ENCODE measurements at regions not wholly inside any gene's neighbourhood (a gene's known extent, or its start where the extent isn't known, plus 50 kb on each side); places are given as distances from the start of the nearest gene placed in this dataset.

DNA sequence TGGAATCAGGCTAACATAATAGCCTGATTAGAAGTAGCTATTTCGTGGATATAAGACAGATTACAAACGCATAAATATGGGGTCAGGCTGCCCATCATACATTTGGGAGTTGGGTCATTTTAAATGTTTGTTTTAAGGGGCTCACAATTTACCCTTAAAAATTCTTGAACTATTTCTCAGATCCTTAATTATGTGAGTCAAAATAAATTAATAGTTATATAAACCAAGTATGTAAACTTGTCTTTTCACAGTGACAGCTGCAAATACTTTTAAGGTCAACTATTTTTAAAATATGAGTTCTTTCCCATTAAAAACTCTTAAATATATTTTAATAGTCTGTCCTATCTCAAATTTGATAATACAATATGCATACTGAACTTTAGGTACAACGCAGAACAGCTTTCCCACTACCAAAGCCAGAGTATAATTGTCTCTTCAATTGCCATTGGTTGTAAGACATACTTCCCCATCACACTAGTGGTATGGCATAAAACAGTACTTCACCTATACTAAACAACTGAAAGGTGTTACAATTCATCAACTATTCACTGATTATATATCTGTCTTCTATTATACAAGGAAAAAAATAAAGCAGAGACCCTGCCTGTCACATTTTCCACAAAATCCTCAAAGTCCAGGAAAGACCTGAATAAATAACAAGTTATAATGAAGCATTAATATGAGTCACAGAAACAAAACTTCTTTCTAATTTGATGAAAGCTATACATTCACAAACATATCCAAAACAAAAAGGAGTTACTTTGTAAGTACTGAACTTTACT, 80.8 kb upstream of the COL21A1 start:
- Histone ChIP-seq H3K23ac (ENCODE audit: low read length) (no peak overlapping the region), H3K4ac (ENCODE audit: low read depth, low read length) (no peak overlapping the region), H2AK5ac (ENCODE audit: low read length) (no peak overlapping the region), H3K56ac (ENCODE audit: low read length) (no peak overlapping the region), H3K79me1 (ENCODE audit: low read length) (no peaks in the 10 kb centered on the region), H3K36me3 (ENCODE audit: control insufficient read depth, insufficient read depth, low read length) (no peaks in the 10 kb centered on the region), H2BK120ac (ENCODE audit: low read depth, low read length) (no peak overlapping the region), H3K4me1 (ENCODE audit: control insufficient read depth, low read depth, low read length) (no peaks in the 10 kb centered on the region), H3K27me3 (ENCODE audit: insufficient read depth, low read length, poor library complexity) (no peaks in the 10 kb centered on the region), H3K79me2 (ENCODE audit: control insufficient read depth, insufficient read depth, low read length) (no peaks in the 10 kb centered on the region), H2BK5ac (ENCODE audit: low read length) (no peak overlapping the region), H3K9ac (ENCODE audit: low read length) (no peak overlapping the region), H4K5ac (ENCODE audit: low read length) (no peak overlapping the region), H3K4me3 (ENCODE audit: low read length) (no peak overlapping the region), H3K4me2 (ENCODE audit: low read length) (no peak overlapping the region), H3K18ac (ENCODE audit: low read length) (no peak overlapping the region), H4K8ac (ENCODE audit: low read depth, low read length) (no peak overlapping the region), H3K27ac (ENCODE audit: low read depth, low read length) (no peak overlapping the region), H2BK15ac (replicated peaks; ENCODE audit: low read depth) (no peak overlapping the region)
- WGBS (ENCODE audit: extremely low coverage, insufficient coverage, low lambda C conversion rate), result no CpG with 5 or more reads among the region's 3 CpGs
- DNase-seq, result no peak

- Histone ChIP-seq H3K9ac (ENCODE audit: low read length) (no peak overlapping the region), H2BK120ac (ENCODE audit: low read depth, low read length) (no peak overlapping the region), H4K5ac (ENCODE audit: low read length) (no peak overlapping the region), H3K27ac (ENCODE audit: low read depth, low read length) (no peak overlapping the region), H3K4me1 (ENCODE audit: control insufficient read depth, low read depth, low read length) (no peaks in the 10 kb centered on the region), H3K56ac (ENCODE audit: low read length) (no peak overlapping the region), H4K8ac (ENCODE audit: low read depth, low read length) (no peak overlapping the region), H3K18ac (ENCODE audit: low read length) (no peak overlapping the region), H2BK5ac (ENCODE audit: low read length) (no peak overlapping the region), H3K79me2 (ENCODE audit: control insufficient read depth, insufficient read depth, low read length) (no peaks in the 10 kb centered on the region), H3K4me3 (ENCODE audit: low read length) (no peak overlapping the region), H3K79me1 (ENCODE audit: low read length) (no peaks in the 10 kb centered on the region), H2BK15ac (replicated peaks; ENCODE audit: low read depth) (no peak overlapping the region), H3K4ac (ENCODE audit: low read depth, low read length) (no peak overlapping the region), H3K27me3 (ENCODE audit: insufficient read depth, low read length, poor library complexity) (no peaks in the 10 kb centered on the region), H3K23ac (ENCODE audit: low read length) (no peak overlapping the region), H2AK5ac (ENCODE audit: low read length) (no peak overlapping the region), H3K4me2 (ENCODE audit: low read length) (no peak overlapping the region), H3K36me3 (ENCODE audit: control insufficient read depth, insufficient read depth, low read length) (no peaks in the 10 kb centered on the region)
- no CpG with 5 or more reads among the region's 6 CpGs for WGBS (ENCODE audit: extremely low coverage, insufficient coverage, low lambda C conversion rate)
- no peak for DNase-seq
Measured at GRCh38 chr6:56324396-56324795, 77.0 kb upstream of the COL21A1 start.

GRCh38 chr6:56318851-56319250, 71.5 kb upstream of the COL21A1 start:
- Histone ChIP-seq H3K4ac (ENCODE audit: low read depth, low read length) (no peak overlapping the region), H3K79me2 (ENCODE audit: control insufficient read depth, insufficient read depth, low read length) (no peaks in the 10 kb centered on the region), H3K9ac (ENCODE audit: low read length) (no peak overlapping the region), H2BK120ac (ENCODE audit: low read depth, low read length) (no peak overlapping the region), H3K4me3 (ENCODE audit: low read length) (no peak overlapping the region), H3K4me2 (ENCODE audit: low read length) (no peak overlapping the region), H3K27ac (ENCODE audit: low read depth, low read length) (no peak overlapping the region), H2AK5ac (ENCODE audit: low read length) (no peak overlapping the region), H3K23ac (ENCODE audit: low read length) (no peak overlapping the region), H3K79me1 (ENCODE audit: low read length) (no peaks in the 10 kb centered on the region), H3K27me3 (ENCODE audit: insufficient read depth, low read length, poor library complexity) (no peaks in the 10 kb centered on the region), H3K4me1 (ENCODE audit: control insufficient read depth, low read depth, low read length) (no peaks in the 10 kb centered on the region), H2BK15ac (replicated peaks; ENCODE audit: low read depth) (no peak overlapping the region), H2BK5ac (ENCODE audit: low read length) (no peak overlapping the region), H3K18ac (ENCODE audit: low read length) (no peak overlapping the region), H3K36me3 (ENCODE audit: control insufficient read depth, insufficient read depth, low read length) (no peaks in the 10 kb centered on the region), H4K5ac (ENCODE audit: low read length) (no peak overlapping the region), H4K8ac (ENCODE audit: low read depth, low read length) (no peak overlapping the region), H3K56ac (ENCODE audit: low read length) (no peak overlapping the region)
- no CpG with 5 or more reads among the region's 2 CpGs for WGBS (ENCODE audit: extremely low coverage, insufficient coverage, low lambda C conversion rate)
- no peak for DNase-seq

- Histone ChIP-seq H4K8ac (ENCODE audit: low read depth, low read length) (no peak overlapping the region), H3K9ac (ENCODE audit: low read length) (no peak overlapping the region), H2BK120ac (ENCODE audit: low read depth, low read length) (no peak overlapping the region), H2BK5ac (ENCODE audit: low read length) (no peak overlapping the region), H3K4me2 (ENCODE audit: low read length) (no peak overlapping the region), H3K56ac (ENCODE audit: low read length) (no peak overlapping the region), H3K18ac (ENCODE audit: low read length) (no peak overlapping the region), H3K4me3 (ENCODE audit: low read length) (no peak overlapping the region), H3K4me1 (ENCODE audit: control insufficient read depth, low read depth, low read length) (no peaks in the 10 kb centered on the region), H3K27ac (ENCODE audit: low read depth, low read length) (no peak overlapping the region), H3K23ac (ENCODE audit: low read length) (no peak overlapping the region), H2BK15ac (replicated peaks; ENCODE audit: low read depth) (no peak overlapping the region), H3K27me3 (ENCODE audit: insufficient read depth, low read length, poor library complexity) (no peaks in the 10 kb centered on the region), H3K4ac (ENCODE audit: low read depth, low read length) (no peak overlapping the region), H4K5ac (ENCODE audit: low read length) (no peak overlapping the region), H2AK5ac (ENCODE audit: low read length) (no peak overlapping the region), H3K36me3 (ENCODE audit: control insufficient read depth, insufficient read depth, low read length) (no peaks in the 10 kb centered on the region), H3K79me2 (ENCODE audit: control insufficient read depth, insufficient read depth, low read length) (no peaks in the 10 kb centered on the region), H3K79me1 (ENCODE audit: low read length) (no peaks in the 10 kb centered on the region)
- peak; percentile 49 for DNase-seq
- WGBS (ENCODE audit: extremely low coverage, insufficient coverage, low lambda C conversion rate), result 100% methylated on average over 1 of the region's 11 CpGs
Measured at GRCh38 chr6:56314683-56315523, 67.5 kb upstream of the COL21A1 start.

DNA sequence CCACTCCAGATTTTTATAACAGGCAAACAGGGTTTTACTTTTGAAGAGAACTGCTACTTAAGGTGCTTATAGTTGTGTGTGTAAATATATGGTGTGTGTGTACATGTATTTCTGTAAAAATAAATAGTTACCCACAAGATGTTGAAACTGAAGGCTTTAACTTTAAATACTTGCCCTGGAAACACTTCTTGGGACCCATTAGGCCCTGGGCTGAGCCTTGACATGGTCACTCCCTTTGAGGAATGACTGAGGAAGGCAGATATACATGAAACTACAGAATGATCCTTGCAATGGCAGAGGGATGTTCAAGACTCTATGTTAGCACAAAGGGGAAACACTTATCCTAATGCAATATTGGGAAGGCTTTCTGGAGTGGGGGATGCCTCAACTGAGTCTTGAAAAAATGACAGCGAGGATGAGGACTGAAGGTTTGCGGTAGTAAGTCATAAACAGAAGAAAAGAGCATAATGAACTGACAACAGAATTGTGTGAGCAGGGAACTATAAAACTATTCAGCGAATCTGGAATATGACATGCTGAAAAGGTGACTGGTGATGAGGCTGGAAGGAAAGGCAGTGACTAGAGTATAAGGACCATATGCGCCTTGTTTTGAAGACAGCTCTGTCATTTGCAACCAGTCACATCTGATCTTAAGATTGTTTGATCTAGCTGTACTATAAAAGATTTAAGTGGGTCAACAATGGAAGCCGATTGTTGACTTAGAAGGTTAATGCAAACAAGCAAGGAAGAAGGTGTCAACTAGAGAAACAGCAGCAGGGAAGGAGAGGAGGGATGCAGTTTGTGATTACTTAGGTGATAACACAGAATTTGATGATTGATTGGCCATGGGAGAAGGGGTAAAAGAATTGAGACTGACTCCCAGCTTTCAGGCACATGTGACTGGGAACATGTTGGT, 64.4 kb upstream of the COL21A1 start:
- no peak overlapping the region for H2BK120ac ChIP-seq (ENCODE audit: low read depth, low read length)
- no peaks in the 10 kb centered on the region for H3K27me3 ChIP-seq (ENCODE audit: insufficient read depth, low read length, poor library complexity)
- no peaks in the 10 kb centered on the region for H3K79me2 ChIP-seq (ENCODE audit: control insufficient read depth, insufficient read depth, low read length)
- no CpG with 5 or more reads among the region's 5 CpGs for WGBS (ENCODE audit: extremely low coverage, insufficient coverage, low lambda C conversion rate)
- no peak overlapping the region for H2BK15ac ChIP-seq (replicated peaks; ENCODE audit: low read depth)
- H3K4me1 ChIP-seq (ENCODE audit: control insufficient read depth, low read depth, low read length), result no peaks in the 10 kb centered on the region
- H3K18ac ChIP-seq (ENCODE audit: low read length), result no peak overlapping the region
- no peak overlapping the region for H3K23ac ChIP-seq (ENCODE audit: low read length)
- no peak overlapping the region for H3K4me3 ChIP-seq (ENCODE audit: low read length)
- H2BK5ac ChIP-seq (ENCODE audit: low read length), result no peak overlapping the region
- no peaks in the 10 kb centered on the region for H3K79me1 ChIP-seq (ENCODE audit: low read length)
- no peak for DNase-seq
- no peak overlapping the region for H3K4me2 ChIP-seq (ENCODE audit: low read length)
- H4K5ac ChIP-seq (ENCODE audit: low read length), result no peak overlapping the region
- no peak overlapping the region for H3K27ac ChIP-seq (ENCODE audit: low read depth, low read length)
- no peak overlapping the region for H2AK5ac ChIP-seq (ENCODE audit: low read length)
- H3K56ac ChIP-seq (ENCODE audit: low read length), result no peak overlapping the region
- no peak overlapping the region for H4K8ac ChIP-seq (ENCODE audit: low read depth, low read length)
- H3K9ac ChIP-seq (ENCODE audit: low read length), result no peak overlapping the region
- no peaks in the 10 kb centered on the region for H3K36me3 ChIP-seq (ENCODE audit: control insufficient read depth, insufficient read depth, low read length)
- no peak overlapping the region for H3K4ac ChIP-seq (ENCODE audit: low read depth, low read length)

Measured in mesendoderm (in vitro differentiated cells).